Adipocyte (in vitro differentiated cells): ENCODE measurements at regions not wholly inside any gene's neighbourhood (a gene's known extent, or its start where the extent isn't known, plus 50 kb on each side); places are given as distances from the start of the nearest gene placed in this dataset.
"Not testable (repeated sequence)": the region's sequence is repeated elsewhere in the genome, so short reads cannot be mapped to it uniquely, and the experiment has no call there.

Experiments
- DNase-seq: peaks from one replicate; pipeline ENCODE4 v3.0.0-alpha.2; 2015; ENCODE audit warnings: low read depth
- H3K27me3 ChIP-seq: replicated peaks from 2 replicates; pipeline ENCODE4 v1.7.0; 2013; ENCODE audit warnings: mild to moderate bottlenecking, low read length, moderate library complexity; ENCODE audit not compliant: control insufficient read depth, insufficient read depth
- H3K36me3 ChIP-seq: 2 replicates; pipeline ENCODE4 v1.7.0; 2013; ENCODE audit warnings: low read length, mild to moderate bottlenecking, moderate library complexity; ENCODE audit not compliant: control insufficient read depth, insufficient read depth, severe bottlenecking
- H3K4me1 ChIP-seq: 2 replicates; pipeline ENCODE4 v1.7.0; 2013; ENCODE audit warnings: mild to moderate bottlenecking, low read length, moderate library complexity; ENCODE audit not compliant: control insufficient read depth, insufficient read depth
- H3K4me3 ChIP-seq: 2 replicates; pipeline ENCODE4 v1.7.0; 2013; ENCODE audit warnings: mild to moderate bottlenecking, low read length, moderate library complexity
- H3K9ac ChIP-seq: 2 replicates; pipeline ENCODE4 v1.7.0; 2013; ENCODE audit warnings: mild to moderate bottlenecking, low read length, moderate library complexity
- H3K9me3 ChIP-seq: 2 replicates; pipeline ENCODE4 v1.7.0; 2013; ENCODE audit warnings: mild to moderate bottlenecking, low read length, moderate library complexity; ENCODE audit not compliant: control insufficient read depth

GRCh38 chr13:86572115-86572514 lies 772.9 kb upstream of the SLITRK6 start:
- Histone ChIP-seq H3K9me3 (no peaks in the 10 kb centered on the region), H3K36me3 (no peaks in the 10 kb centered on the region), H3K27me3 (no peaks in the 10 kb centered on the region), H3K4me3 (no peak overlapping the region), H3K9ac (no peak overlapping the region), H3K4me1 (no peaks in the 10 kb centered on the region)
- DNase-seq: no peak

- Histone ChIP-seq H3K9me3 (no peaks in the 10 kb centered on the region), H3K4me1 (no peaks in the 10 kb centered on the region), H3K9ac (no peak overlapping the region), H3K4me3 (no peak overlapping the region), H3K27me3 (no peaks in the 10 kb centered on the region), H3K36me3 (no peaks in the 10 kb centered on the region)
- DNase-seq: no peak
Measured at GRCh38 chr13:86579662-86580061, 780.4 kb upstream of the SLITRK6 start.

GRCh38 chr13:86581706-86582105 lies 782.5 kb upstream of the SLITRK6 start:
- H3K9me3 ChIP-seq: no peaks in the 10 kb centered on the region
- no peak overlapping the region for H3K9ac ChIP-seq
- H3K36me3 ChIP-seq: no peaks in the 10 kb centered on the region
- no peak for DNase-seq
- H3K4me3 ChIP-seq: no peak overlapping the region
- peaks cover 18% of the 10 kb centered on the region for H3K4me1 ChIP-seq
- H3K27me3 ChIP-seq: no peaks in the 10 kb centered on the region

- no peak overlapping the region for H3K4me3 ChIP-seq
- H3K9me3 ChIP-seq: no peaks in the 10 kb centered on the region
- H3K36me3 ChIP-seq: no peaks in the 10 kb centered on the region
- DNase-seq: no peak
- no peak overlapping the region for H3K9ac ChIP-seq
- no peaks in the 10 kb centered on the region for H3K27me3 ChIP-seq
- H3K4me1 ChIP-seq: peaks cover 19% of the 10 kb centered on the region
Measured at GRCh38 chr13:86584301-86584700, 785.1 kb upstream of the SLITRK6 start.

GRCh38 chr13:86585835-86586234 lies 786.6 kb upstream of the SLITRK6 start:
- Histone ChIP-seq H3K9ac (peak overlapping the region; percentile 65), H3K36me3 (no peaks in the 10 kb centered on the region), H3K9me3 (no peaks in the 10 kb centered on the region), H3K27me3 (no peaks in the 10 kb centered on the region), H3K4me3 (peak overlapping the region; percentile 58), H3K4me1 (peaks cover 19% of the 10 kb centered on the region)
- peak; percentile 7 for DNase-seq

GRCh38 chr13:86591862-86592261 lies 792.6 kb upstream of the SLITRK6 start:
- Histone ChIP-seq H3K9ac (no peak overlapping the region), H3K36me3 (no peaks in the 10 kb centered on the region), H3K27me3 (no peaks in the 10 kb centered on the region), H3K9me3 (no peaks in the 10 kb centered on the region), H3K4me3 (no peak overlapping the region), H3K4me1 (peaks cover 8% of the 10 kb centered on the region)
- DNase-seq: no peak

GRCh38 chr13:86601351-86601750 lies 802.1 kb upstream of the SLITRK6 start:
- Histone ChIP-seq H3K4me1 (peaks cover 6% of the 10 kb centered on the region), H3K4me3 (no peak overlapping the region), H3K27me3 (no peaks in the 10 kb centered on the region), H3K9me3 (no peaks in the 10 kb centered on the region), H3K9ac (no peak overlapping the region), H3K36me3 (no peaks in the 10 kb centered on the region)
- DNase-seq: no peak

- DNase-seq: no peak
- H3K36me3 ChIP-seq: no peaks in the 10 kb centered on the region
- H3K4me1 ChIP-seq: no peaks in the 10 kb centered on the region
- H3K4me3 ChIP-seq: no peak overlapping the region
- no peaks in the 10 kb centered on the region for H3K27me3 ChIP-seq
- peaks cover 25% of the 10 kb centered on the region for H3K9me3 ChIP-seq
- no peak overlapping the region for H3K9ac ChIP-seq
Measured at GRCh38 chr13:86606264-86606663, 807.0 kb upstream of the SLITRK6 start.

GRCh38 chr13:86608701-86609100 lies 809.5 kb upstream of the SLITRK6 start:
- Histone ChIP-seq H3K4me1 (no peaks in the 10 kb centered on the region), H3K27me3 (no peaks in the 10 kb centered on the region), H3K9ac (no peak overlapping the region), H3K36me3 (no peaks in the 10 kb centered on the region), H3K9me3 (peaks cover 31% of the 10 kb centered on the region), H3K4me3 (no peak overlapping the region)
- DNase-seq: no peak

- Histone ChIP-seq H3K36me3 (no peaks in the 10 kb centered on the region), H3K9me3 (peaks cover 2% of the 10 kb centered on the region), H3K27me3 (no peaks in the 10 kb centered on the region), H3K9ac (no peak overlapping the region), H3K4me1 (peaks cover 7% of the 10 kb centered on the region), H3K4me3 (no peak overlapping the region)
- no peak for DNase-seq
Measured at GRCh38 chr13:86633346-86633745, 834.1 kb upstream of the SLITRK6 start.

- not testable (repeated sequence) for H3K9me3 ChIP-seq
Measured at GRCh38 chr13:86651171-86651570, 852.0 kb upstream of the SLITRK6 start.

GRCh38 chr13:86653009-86653408 lies 853.8 kb upstream of the SLITRK6 start:
- H3K4me1 ChIP-seq: no peaks in the 10 kb centered on the region
- no peaks in the 10 kb centered on the region for H3K36me3 ChIP-seq
- no peaks in the 10 kb centered on the region for H3K9me3 ChIP-seq

More at GRCh38 chr13:86651171-86651570, 852.0 kb upstream of the SLITRK6 start:
- not testable (repeated sequence) for H3K4me1 ChIP-seq, H3K27me3 ChIP-seq, DNase-seq, H3K9ac ChIP-seq, H3K4me3 ChIP-seq, H3K36me3 ChIP-seq

More at GRCh38 chr13:86653009-86653408, 853.8 kb upstream of the SLITRK6 start:
- Histone ChIP-seq H3K9ac (no peak overlapping the region), H3K27me3 (no peaks in the 10 kb centered on the region), H3K4me3 (no peak overlapping the region)
- DNase-seq: no peak
